Large intestine (tissue), 3 donors: ENCODE measurements at regions not wholly inside any gene's neighbourhood (a gene's known extent, or its start where the extent isn't known, plus 50 kb on each side); places are given as distances from the start of the nearest gene placed in this dataset.
"Not testable (repeated sequence)": the region's sequence is repeated elsewhere in the genome, so short reads cannot be mapped to it uniquely, and the experiment has no call there.

Experiments used
- DNase-seq, 2 donors: peaks; one replicate each; pipeline versions ENCODE4 v3.0.0 to v3.0.0-alpha.2; 2013
- H3K27ac ChIP-seq: one replicate; pipeline ENCODE4 v1.5.1; 2013; ENCODE audit warnings: low read length
- H3K27me3 ChIP-seq: 2 replicates; pipeline ENCODE4 v1.6.1; 2013; ENCODE audit warnings: low read length; ENCODE audit not compliant: control insufficient read depth, insufficient read depth
- H3K36me3 ChIP-seq: 2 replicates; pipeline ENCODE4 v1.6.1; 2013; ENCODE audit warnings: low read length; ENCODE audit not compliant: control insufficient read depth, insufficient read depth
- H3K4me1 ChIP-seq: one replicate; pipeline ENCODE4 v1.6.1; 2013; ENCODE audit warnings: low read length; ENCODE audit not compliant: control insufficient read depth, insufficient read depth
- H3K4me3 ChIP-seq: one replicate; pipeline ENCODE4 v1.5.1; 2013; ENCODE audit warnings: low read length
- H3K9me3 ChIP-seq: one replicate; pipeline ENCODE4 v1.6.1; 2013; ENCODE audit warnings: mild to moderate bottlenecking, low read depth, low read length, moderate library complexity; ENCODE audit not compliant: control insufficient read depth
- WGBS: methylation state at CpG from one replicate; pipeline ENCODE4 v1.1.5; 2013; ENCODE audit warnings: low lambda C conversion rate; ENCODE audit not compliant: insufficient coverage; 5-methylcytosine and 5-hydroxymethylcytosine counted together

DNA sequence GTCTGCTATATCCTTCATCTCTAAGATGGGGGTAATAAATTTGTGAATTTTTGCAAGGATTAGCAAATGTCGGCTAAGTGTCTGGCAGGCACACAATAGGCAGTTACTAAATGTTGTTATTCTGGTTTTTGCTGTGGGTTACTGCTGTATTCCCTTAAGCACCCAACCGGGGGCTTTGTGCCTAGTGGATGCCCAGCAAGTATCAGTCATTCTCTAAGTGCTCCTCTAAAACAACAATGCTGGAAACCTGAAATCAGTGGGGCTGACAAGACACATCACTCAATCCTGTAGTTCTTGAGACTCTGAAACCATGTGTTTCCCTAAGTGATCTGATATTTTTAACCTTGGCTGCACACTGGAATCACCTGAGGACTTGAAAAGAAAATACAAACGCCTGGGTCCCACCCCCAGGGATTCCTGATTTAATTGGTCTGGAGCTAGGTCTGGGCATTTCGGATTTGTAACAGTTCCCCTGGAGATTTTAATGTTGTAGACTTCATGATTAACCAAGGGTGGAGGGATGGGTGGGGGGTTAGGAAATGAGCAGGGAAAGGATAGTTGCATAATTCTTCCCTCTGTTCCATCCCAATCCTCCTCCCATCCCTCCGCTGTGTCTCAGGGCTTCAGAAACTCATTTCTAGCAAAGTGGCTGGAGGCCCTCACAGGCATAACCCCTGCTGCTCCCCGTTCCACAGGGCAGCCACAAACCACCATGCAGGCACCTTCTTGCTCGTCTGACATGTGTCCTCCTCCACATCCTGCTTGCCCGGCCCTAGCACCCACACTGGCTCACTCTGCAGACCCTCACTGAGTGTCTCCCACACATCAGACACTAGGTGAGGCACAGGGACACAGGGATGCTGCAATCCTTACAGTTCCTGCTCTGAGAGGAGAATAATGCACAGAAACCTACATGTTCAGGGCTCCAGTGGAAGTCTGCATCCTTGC lies 61.7 kb upstream of the LYRM9 start:
- Histone ChIP-seq H3K27me3 (no peaks in the 10 kb centered on the region), H3K36me3 (no peaks in the 10 kb centered on the region), H3K9me3 (no peaks in the 10 kb centered on the region), H3K4me3 (no peak overlapping the region), H3K27ac (no peak overlapping the region), H3K4me1 (no peaks in the 10 kb centered on the region)
- no peak for DNase-seq
- WGBS: no CpG with 5 or more reads among the region's 8 CpGs

DNA sequence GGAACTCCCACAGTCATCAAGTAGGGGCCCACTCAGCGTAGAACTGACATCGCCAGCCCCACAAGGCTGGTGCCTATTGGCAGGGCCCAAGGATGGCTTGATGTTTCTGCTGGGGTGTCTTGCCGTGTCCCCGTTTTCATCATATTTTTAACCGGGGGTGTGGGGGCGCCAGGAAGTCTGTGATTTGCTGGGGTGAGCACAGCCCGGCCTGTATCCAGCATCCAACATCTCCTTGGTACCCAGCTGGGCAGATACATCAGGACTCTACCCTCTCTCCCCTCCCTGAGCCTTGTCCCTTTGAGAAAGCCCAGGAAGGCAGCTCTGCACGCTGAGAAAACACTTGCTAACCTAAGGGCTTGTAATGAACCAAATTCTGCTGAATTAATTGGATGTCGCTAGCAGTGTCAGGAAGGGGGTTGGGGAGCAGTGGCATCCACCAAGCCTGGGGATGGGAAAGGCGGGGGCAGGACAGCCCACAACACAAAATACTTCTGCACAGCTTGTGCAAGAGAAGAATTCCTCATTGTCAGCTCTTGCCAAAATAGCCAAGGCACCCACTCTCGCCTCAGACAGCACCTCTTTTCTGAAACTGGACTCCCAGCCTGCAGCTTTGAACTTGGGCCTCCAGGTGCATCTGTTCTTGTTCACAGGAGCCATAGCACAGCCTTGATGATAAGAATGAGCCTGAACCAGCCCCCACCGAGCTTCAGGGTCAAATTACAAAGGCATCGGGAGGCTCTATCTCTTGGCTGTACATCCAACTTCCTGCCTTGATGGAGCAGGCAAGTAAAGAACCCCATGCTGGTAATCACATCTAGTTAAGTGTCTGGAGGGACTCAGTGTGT lies 63.7 kb upstream of the LYRM9 start:
- Histone ChIP-seq H3K9me3 (no peaks in the 10 kb centered on the region), H3K4me1 (no peaks in the 10 kb centered on the region), H3K27me3 (no peaks in the 10 kb centered on the region), H3K4me3 (no peak overlapping the region), H3K36me3 (no peaks in the 10 kb centered on the region), H3K27ac (no peak overlapping the region)
- DNase-seq: peak in 1 of 2 donors; percentile 62
- 80% methylated on average over 1 of the region's 13 CpGs for WGBS

DNA sequence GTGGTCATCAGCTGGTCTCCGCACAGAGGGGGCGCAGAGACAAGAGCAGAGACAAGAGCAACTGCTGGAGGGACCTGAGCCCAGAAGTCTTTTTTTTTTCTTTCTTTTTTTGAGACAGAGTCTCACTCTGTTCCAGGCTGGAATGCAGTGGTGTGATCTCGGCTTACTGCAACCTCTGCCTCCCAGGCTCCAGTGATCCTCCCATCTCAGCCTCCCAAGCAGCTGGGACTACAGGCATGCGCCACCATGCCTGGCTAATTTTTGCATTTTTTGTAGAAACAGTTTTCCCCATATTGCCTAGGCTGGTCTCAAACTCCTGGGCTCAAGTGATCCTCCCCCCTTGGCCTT lies 64.3 kb upstream of the LYRM9 start:
- not testable (repeated sequence) for H3K4me3 ChIP-seq, DNase-seq, H3K4me1 ChIP-seq, H3K9me3 ChIP-seq, H3K36me3 ChIP-seq, H3K27ac ChIP-seq, H3K27me3 ChIP-seq
- WGBS: 80% methylated on average over 1 of the region's 4 CpGs

DNA sequence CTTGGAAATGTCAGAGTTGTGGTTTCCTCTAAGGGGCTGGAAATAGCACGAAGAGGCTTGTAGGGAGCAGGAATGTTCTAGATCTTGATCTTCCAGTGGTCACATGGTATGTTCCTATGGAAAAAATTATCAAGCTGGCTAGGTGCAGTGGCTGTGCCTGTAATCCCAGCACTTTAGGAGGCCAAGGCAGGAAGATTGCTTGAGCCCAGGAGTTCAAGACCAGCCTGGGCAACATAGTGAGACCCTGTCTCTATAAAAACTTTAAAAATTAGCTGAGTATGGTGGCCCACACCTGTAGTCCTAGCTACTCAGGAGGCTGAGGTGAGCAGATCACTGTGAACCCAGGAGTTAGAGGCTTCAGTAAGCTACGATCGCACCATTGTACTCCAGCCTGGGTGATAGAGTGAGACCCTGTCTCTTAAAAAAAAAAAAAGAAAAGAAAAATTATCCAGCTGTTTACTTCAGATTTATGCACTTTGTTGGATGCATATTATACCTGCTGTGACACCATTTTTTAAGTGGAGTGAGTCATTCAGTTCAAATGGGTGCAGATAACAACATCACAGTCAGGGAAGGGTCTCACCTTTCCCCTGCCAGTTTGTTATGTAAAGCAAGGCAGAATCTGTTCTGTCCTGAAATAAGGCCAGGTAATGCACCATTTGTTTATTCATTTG lies 65.7 kb upstream of the LYRM9 start:
- Histone ChIP-seq H3K4me3 (no peak overlapping the region), H3K9me3 (no peaks in the 10 kb centered on the region), H3K27me3 (no peaks in the 10 kb centered on the region), H3K4me1 (no peaks in the 10 kb centered on the region), H3K36me3 (no peaks in the 10 kb centered on the region), H3K27ac (no peak overlapping the region)
- no peak for DNase-seq
- WGBS: 64% methylated on average over 3 of the region's 3 CpGs

DNA sequence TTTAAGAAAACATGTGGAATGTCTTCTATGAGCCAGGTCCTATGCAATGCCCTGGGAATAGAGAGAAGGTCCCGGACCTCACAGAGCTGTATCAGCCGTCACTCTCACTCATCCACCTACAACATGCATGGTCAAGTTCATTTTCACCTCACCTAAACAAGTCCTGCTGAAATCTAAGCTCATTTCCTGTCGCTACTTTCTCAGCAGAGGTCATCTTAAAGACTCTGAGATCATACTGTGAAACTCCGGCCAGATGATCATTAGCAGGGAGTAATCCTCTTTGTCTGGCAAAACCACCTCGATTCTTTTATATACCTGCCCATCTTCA lies 66.2 kb upstream of the LYRM9 start:
- Histone ChIP-seq H3K27me3 (no peaks in the 10 kb centered on the region), H3K4me3 (no peak overlapping the region), H3K27ac (no peak overlapping the region), H3K4me1 (no peaks in the 10 kb centered on the region), H3K9me3 (no peaks in the 10 kb centered on the region), H3K36me3 (no peaks in the 10 kb centered on the region)
- WGBS: 67% methylated on average over 1 of the region's 5 CpGs
- no peak for DNase-seq

DNA sequence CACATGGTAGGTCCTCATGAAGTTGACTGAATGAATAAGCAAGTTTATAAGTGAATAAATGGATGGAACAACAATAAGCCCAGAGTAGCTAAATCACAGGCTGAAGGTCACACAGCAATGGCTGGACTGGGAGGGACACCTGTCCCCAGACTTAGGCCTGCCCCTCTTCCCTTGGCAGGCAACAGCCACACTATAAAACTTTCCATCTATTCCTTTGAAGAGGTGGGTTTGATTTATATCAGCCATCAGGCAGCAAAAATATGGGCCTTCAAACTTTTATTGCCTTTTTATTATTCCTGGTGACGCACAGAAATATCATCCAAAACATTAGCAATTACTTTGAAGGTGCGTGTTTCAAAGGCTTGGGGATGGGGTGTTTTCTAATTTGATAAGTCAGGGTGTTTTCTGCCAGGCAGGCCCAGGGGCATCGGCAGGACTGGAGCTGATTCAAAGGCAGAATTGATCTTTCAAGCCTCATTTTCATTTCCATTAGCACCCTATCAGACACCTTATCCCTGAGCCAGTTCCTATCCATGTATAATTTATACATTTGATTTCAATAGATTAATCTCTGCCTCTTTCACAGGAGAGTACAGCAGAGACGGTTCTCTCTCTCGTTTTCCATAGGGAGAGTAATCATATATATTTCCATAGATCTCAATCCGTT lies 67.2 kb upstream of the LYRM9 start:
- Histone ChIP-seq H3K27ac (no peak overlapping the region), H3K4me3 (no peak overlapping the region), H3K27me3 (no peaks in the 10 kb centered on the region), H3K9me3 (no peaks in the 10 kb centered on the region), H3K36me3 (no peaks in the 10 kb centered on the region), H3K4me1 (no peaks in the 10 kb centered on the region)
- no peak for DNase-seq
- 44% methylated on average over 3 of the region's 6 CpGs for WGBS

DNA sequence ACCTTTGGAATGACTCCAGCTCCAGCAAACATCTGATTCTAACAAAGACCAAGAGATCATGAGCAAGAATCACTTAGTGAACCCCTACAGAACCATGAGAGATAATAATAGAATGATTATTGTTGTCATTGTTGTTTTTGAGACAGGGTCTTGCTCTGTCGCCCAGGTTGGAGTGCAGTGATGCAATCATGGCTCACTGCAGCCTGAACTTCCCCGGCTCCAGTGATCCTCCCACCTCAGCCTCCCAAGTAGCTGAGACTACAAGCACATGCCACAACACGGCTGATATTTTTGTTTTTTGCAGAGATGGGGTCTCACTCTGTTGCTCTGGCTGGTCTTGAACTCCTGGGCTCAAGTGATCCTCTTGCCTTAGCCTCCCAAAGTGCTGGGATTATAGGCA lies 69.4 kb upstream of the LYRM9 start:
- not testable (repeated sequence) for H3K4me1 ChIP-seq, H3K4me3 ChIP-seq, H3K27ac ChIP-seq, DNase-seq, H3K27me3 ChIP-seq, H3K9me3 ChIP-seq, H3K36me3 ChIP-seq
- WGBS: no CpG with 5 or more reads among the region's 3 CpGs

DNA sequence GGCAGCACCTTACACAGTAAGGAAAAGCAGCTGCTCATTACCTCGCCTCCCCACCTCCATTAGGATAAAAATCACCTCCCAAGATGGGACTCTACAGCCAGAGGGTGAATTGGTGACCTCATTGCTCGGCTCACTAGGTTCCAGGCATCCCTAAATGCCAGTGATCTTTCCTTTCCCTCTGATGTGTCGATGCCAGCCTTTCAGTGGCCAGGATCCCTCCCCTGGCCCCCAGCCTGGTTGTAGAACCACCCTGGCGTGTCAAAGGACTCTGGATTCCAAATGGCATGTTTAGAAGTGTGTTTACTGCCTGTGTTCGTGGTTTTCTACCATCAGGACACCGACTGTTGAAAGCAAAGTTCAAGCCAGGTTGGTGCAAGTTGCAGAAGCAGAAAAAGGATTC lies 72.1 kb upstream of the LYRM9 start:
- WGBS: no CpG with 5 or more reads among the region's 6 CpGs

DNA sequence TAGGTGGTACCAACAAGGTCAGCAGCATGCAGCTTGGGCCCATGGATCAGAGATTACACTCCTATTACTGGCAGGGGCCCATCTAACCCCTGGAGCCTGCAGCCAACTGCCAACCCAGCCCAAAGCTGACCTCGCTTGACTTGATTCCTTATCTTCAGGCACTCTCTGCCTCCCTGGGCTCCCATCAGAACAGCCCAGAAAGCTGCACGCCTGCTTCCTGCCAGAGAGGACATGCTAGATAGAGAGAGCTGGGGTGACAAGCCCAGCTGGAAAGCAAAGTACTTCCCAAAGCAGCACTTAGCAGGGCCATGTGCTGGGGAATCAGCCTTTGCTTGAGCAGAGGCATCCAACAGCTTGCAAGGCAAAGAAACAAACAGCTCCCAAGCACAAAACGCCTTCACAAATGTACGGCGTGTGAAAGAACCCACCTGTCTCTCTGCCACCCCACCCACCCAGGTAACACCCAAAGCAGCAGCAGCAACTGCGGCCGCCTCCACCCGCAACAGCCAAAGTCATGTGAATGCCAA lies 74.2 kb upstream of the NLK start:
- no peak overlapping the region for H3K27ac ChIP-seq
- H3K27me3 ChIP-seq: no peaks in the 10 kb centered on the region
- no peaks in the 10 kb centered on the region for H3K9me3 ChIP-seq
- peaks cover 2% of the 10 kb centered on the region for H3K4me1 ChIP-seq
- peak in 1 of 2 donors; percentile 29 for DNase-seq
- no CpG with 5 or more reads among the region's 8 CpGs for WGBS
- no peak overlapping the region for H3K4me3 ChIP-seq
- no peaks in the 10 kb centered on the region for H3K36me3 ChIP-seq

More for the DNA sequence above, 72.1 kb upstream of the LYRM9 start:
- no peaks in the 10 kb centered on the region for H3K36me3 ChIP-seq
- no peak overlapping the region for H3K4me3 ChIP-seq
- peaks cover 2% of the 10 kb centered on the region for H3K4me1 ChIP-seq
- no peaks in the 10 kb centered on the region for H3K9me3 ChIP-seq
- DNase-seq: no peak
- H3K27me3 ChIP-seq: no peaks in the 10 kb centered on the region
- H3K27ac ChIP-seq: no peak overlapping the region

DNA sequence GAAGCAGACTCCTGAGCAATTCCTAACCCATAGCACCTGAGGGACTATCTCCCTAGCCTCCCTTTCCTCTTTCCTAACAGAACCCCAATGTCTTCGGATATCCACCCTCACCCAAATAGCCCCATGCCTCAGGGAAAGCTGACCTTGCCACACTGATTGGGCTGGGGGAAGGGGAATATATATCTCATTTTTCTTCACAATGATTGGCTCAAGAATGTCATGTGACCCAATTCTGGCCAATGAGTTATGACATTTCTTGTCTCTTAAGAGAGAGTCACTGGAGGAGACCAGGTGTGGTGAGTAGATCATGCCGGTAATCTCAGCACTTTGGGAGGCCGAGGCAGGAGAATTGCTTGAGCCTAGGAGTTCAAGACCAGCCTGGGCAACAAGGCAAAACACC lies 71.9 kb upstream of the NLK start:
- H3K4me1 ChIP-seq: peaks cover 2% of the 10 kb centered on the region
- H3K9me3 ChIP-seq: no peaks in the 10 kb centered on the region
- no peaks in the 10 kb centered on the region for H3K27me3 ChIP-seq
- H3K27ac ChIP-seq: no peak overlapping the region
- no peaks in the 10 kb centered on the region for H3K36me3 ChIP-seq
- H3K4me3 ChIP-seq: no peak overlapping the region
- no peak for DNase-seq
- WGBS: no CpG with 5 or more reads among the region's 3 CpGs
